ENCODE measurements at regions not wholly inside any gene's neighbourhood (a gene's known extent, or its start where the extent isn't known, plus 50 kb on each side); places are given as distances from the start of the nearest gene placed in this dataset.

DNA sequence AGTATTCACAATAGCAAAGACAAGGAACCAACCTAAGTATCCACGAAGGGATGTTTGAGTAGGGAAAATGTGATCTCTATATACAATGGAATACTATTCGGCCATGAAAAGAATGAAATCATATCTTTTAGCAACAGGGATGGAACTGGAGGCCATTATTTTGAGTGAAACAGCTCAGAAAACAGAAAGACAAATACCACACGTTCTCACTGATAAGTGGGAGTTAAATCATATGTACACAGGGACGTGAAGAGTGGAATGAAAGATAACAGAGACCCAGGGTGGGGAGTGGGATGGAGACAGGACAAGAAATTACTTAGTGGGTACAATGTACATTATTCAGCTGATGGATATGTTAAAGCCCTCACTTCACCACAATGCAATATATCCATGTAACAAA lies 1012.7 kb downstream of the TBC1D22A start:
- Histone ChIP-seq H3K79me2 (replicated peaks; ENCODE audit: insufficient read depth) (no peaks in the 10 kb centered on the region), H3K27ac (ENCODE audit: low read depth) (no peak overlapping the region), H2AFZ (no peak overlapping the region), H3K4me2 (no peak overlapping the region), H3K9me2 (ENCODE audit: insufficient read depth) (no peaks in the 10 kb centered on the region), H3K27me3 (ENCODE audit: insufficient read depth) (no peaks in the 10 kb centered on the region), H3K4me3 (no peak overlapping the region), H4K20me1 (replicated peaks; ENCODE audit: insufficient read depth) (no peaks in the 10 kb centered on the region), H3K36me3 (ENCODE audit: insufficient read depth) (peaks cover 6% of the 10 kb centered on the region), H3K4me1 (ENCODE audit: insufficient read depth) (no peaks in the 10 kb centered on the region), H3F3A (replicated peaks; ENCODE audit: low read depth) (no peaks in the 10 kb centered on the region)
- peaks cover 18% of the 10 kb centered on the region; the same call in 2 of the 3 replicates for H3K4me1 Mint-ChIP-seq
- DNase-seq (ENCODE audit: low spot score) (no peak), ATAC-seq (no peak)
- TF ChIP-seq EZH2phosphoT487 (IDR thresholded peaks at IDR 0.05; ENCODE audit: unreplicated experiment) = no peak
- no peak for TF ChIP-seq JUNB (IDR thresholded peaks at IDR 0.05; ENCODE audit: unreplicated experiment)
- no peak for TF ChIP-seq NANOG (IDR thresholded peaks at IDR 0.05; ENCODE audit: borderline replicate concordance)
- TF ChIP-seq, protein P1, sequence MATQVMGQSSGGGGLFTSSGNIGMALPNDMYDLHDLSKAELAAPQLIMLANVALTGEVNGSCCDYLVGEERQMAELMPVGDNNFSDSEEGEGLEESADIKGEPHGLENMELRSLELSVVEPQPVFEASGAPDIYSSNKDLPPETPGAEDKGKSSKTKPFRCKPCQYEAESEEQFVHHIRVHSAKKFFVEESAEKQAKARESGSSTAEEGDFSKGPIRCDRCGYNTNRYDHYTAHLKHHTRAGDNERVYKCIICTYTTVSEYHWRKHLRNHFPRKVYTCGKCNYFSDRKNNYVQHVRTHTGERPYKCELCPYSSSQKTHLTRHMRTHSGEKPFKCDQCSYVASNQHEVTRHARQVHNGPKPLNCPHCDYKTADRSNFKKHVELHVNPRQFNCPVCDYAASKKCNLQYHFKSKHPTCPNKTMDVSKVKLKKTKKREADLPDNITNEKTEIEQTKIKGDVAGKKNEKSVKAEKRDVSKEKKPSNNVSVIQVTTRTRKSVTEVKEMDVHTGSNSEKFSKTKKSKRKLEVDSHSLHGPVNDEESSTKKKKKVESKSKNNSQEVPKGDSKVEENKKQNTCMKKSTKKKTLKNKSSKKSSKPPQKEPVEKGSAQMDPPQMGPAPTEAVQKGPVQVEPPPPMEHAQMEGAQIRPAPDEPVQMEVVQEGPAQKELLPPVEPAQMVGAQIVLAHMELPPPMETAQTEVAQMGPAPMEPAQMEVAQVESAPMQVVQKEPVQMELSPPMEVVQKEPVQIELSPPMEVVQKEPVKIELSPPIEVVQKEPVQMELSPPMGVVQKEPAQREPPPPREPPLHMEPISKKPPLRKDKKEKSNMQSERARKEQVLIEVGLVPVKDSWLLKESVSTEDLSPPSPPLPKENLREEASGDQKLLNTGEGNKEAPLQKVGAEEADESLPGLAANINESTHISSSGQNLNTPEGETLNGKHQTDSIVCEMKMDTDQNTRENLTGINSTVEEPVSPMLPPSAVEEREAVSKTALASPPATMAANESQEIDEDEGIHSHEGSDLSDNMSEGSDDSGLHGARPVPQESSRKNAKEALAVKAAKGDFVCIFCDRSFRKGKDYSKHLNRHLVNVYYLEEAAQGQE (IDR thresholded peaks at IDR 0.05; ENCODE audit: unreplicated experiment) = no peak
- TF ChIP-seq ZNF331 (CRISPR knock-in tag; IDR thresholded peaks at IDR 0.05; ENCODE audit: low read depth) = no peak
- TF ChIP-seq, protein P2, sequence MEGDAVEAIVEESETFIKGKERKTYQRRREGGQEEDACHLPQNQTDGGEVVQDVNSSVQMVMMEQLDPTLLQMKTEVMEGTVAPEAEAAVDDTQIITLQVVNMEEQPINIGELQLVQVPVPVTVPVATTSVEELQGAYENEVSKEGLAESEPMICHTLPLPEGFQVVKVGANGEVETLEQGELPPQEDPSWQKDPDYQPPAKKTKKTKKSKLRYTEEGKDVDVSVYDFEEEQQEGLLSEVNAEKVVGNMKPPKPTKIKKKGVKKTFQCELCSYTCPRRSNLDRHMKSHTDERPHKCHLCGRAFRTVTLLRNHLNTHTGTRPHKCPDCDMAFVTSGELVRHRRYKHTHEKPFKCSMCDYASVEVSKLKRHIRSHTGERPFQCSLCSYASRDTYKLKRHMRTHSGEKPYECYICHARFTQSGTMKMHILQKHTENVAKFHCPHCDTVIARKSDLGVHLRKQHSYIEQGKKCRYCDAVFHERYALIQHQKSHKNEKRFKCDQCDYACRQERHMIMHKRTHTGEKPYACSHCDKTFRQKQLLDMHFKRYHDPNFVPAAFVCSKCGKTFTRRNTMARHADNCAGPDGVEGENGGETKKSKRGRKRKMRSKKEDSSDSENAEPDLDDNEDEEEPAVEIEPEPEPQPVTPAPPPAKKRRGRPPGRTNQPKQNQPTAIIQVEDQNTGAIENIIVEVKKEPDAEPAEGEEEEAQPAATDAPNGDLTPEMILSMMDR (conservative IDR thresholded peaks at IDR 0.05; ENCODE audit: low read depth in 2 of 2) = no peak
- no peak for TF ChIP-seq CREB1 (CRISPR knock-in tag; IDR thresholded peaks at IDR 0.05; ENCODE audit: low read depth)
- TF ChIP-seq STAT1 (IDR thresholded peaks at IDR 0.05; ENCODE audit: unreplicated experiment) = no peak
- TF ChIP-seq EZH2 (IDR thresholded peaks at IDR 0.05; ENCODE audit: low read depth, unreplicated experiment) = no peak
- TF ChIP-seq, protein P3, sequence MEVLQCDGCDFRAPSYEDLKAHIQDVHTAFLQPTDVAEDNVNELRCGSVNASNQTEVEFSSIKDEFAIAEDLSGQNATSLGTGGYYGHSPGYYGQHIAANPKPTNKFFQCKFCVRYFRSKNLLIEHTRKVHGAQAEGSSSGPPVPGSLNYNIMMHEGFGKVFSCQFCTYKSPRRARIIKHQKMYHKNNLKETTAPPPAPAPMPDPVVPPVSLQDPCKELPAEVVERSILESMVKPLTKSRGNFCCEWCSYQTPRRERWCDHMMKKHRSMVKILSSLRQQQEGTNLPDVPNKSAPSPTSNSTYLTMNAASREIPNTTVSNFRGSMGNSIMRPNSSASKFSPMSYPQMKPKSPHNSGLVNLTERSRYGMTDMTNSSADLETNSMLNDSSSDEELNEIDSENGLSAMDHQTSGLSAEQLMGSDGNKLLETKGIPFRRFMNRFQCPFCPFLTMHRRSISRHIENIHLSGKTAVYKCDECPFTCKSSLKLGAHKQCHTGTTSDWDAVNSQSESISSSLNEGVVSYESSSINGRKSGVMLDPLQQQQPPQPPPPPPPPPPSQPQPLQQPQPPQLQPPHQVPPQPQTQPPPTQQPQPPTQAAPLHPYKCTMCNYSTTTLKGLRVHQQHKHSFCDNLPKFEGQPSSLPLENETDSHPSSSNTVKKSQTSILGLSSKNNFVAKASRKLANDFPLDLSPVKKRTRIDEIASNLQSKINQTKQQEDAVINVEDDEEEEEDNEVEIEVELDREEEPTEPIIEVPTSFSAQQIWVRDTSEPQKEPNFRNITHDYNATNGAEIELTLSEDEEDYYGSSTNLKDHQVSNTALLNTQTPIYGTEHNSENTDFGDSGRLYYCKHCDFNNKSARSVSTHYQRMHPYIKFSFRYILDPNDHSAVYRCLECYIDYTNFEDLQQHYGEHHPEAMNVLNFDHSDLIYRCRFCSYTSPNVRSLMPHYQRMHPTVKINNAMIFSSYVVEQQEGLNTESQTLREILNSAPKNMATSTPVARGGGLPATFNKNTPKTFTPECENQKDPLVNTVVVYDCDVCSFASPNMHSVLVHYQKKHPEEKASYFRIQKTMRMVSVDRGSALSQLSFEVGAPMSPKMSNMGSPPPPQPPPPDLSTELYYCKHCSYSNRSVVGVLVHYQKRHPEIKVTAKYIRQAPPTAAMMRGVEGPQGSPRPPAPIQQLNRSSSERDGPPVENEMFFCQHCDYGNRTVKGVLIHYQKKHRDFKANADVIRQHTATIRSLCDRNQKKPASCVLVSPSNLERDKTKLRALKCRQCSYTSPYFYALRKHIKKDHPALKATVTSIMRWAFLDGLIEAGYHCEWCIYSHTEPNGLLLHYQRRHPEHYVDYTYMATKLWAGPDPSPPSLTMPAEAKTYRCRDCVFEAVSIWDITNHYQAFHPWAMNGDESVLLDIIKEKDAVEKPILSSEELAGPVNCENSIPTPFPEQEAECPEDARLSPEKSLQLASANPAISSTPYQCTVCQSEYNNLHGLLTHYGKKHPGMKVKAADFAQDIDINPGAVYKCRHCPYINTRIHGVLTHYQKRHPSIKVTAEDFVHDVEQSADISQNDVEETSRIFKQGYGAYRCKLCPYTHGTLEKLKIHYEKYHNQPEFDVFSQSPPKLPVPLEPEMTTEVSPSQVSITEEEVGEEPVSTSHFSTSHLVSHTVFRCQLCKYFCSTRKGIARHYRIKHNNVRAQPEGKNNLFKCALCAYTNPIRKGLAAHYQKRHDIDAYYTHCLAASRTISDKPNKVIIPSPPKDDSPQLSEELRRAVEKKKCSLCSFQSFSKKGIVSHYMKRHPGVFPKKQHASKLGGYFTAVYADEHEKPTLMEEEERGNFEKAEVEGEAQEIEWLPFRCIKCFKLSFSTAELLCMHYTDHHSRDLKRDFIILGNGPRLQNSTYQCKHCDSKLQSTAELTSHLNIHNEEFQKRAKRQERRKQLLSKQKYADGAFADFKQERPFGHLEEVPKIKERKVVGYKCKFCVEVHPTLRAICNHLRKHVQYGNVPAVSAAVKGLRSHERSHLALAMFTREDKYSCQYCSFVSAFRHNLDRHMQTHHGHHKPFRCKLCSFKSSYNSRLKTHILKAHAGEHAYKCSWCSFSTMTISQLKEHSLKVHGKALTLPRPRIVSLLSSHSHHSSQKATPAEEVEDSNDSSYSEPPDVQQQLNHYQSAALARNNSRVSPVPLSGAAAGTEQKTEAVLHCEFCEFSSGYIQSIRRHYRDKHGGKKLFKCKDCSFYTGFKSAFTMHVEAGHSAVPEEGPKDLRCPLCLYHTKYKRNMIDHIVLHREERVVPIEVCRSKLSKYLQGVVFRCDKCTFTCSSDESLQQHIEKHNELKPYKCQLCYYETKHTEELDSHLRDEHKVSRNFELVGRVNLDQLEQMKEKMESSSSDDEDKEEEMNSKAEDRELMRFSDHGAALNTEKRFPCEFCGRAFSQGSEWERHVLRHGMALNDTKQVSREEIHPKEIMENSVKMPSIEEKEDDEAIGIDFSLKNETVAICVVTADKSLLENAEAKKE (CRISPR knock-in tag; IDR thresholded peaks at IDR 0.05) = no peak
- no peak for TF ChIP-seq ZNF114 (CRISPR knock-in tag; IDR thresholded peaks at IDR 0.05)
- TF ChIP-seq, protein P4, sequence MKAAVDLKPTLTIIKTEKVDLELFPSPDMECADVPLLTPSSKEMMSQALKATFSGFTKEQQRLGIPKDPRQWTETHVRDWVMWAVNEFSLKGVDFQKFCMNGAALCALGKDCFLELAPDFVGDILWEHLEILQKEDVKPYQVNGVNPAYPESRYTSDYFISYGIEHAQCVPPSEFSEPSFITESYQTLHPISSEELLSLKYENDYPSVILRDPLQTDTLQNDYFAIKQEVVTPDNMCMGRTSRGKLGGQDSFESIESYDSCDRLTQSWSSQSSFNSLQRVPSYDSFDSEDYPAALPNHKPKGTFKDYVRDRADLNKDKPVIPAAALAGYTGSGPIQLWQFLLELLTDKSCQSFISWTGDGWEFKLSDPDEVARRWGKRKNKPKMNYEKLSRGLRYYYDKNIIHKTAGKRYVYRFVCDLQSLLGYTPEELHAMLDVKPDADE (IDR thresholded peaks at IDR 0.05) = no peak
- no peak for TF ChIP-seq POLR2AphosphoS5 (IDR thresholded peaks at IDR 0.05; ENCODE audit: low read depth)
- no peak overlapping the region for H3K27ac Mint-ChIP-seq
- H3K9me3 Mint-ChIP-seq = no peaks in the 10 kb centered on the region; the same call in 2 of the 3 replicates
- H3K27me3 Mint-ChIP-seq (ENCODE audit: insufficient read depth, low read depth, poor library complexity) = peaks cover 2% of the 10 kb centered on the region
- no peak overlapping the region for H3K4me3 Mint-ChIP-seq
- H3K36me3 Mint-ChIP-seq (ENCODE audit: low read depth) = no peaks in the 10 kb centered on the region

All from GM23338 (cell line).